Activated CD4-positive, alpha-beta T cell treated with anti-CD3 and anti-CD28 coated beads, Interleukin-10, Interleukin-2, amounts not matched to agents 100 ng/mL and 50 ng/mL, durations not matched to agents 16 hours and 8 hours (primary cell): ENCODE measurements at regions not wholly inside any gene's neighbourhood (a gene's known extent, or its start where the extent isn't known, plus 50 kb on each side); places are given as distances from the start of the nearest gene placed in this dataset.
"Not testable (repeated sequence)": the region's sequence is repeated elsewhere in the genome, so short reads cannot be mapped to it uniquely, and the experiment has no call there.

ENCODE experiments used
- DNase-seq: peaks from one replicate; pipeline ENCODE4 v3.0.0-alpha.2; 2020

DNA sequence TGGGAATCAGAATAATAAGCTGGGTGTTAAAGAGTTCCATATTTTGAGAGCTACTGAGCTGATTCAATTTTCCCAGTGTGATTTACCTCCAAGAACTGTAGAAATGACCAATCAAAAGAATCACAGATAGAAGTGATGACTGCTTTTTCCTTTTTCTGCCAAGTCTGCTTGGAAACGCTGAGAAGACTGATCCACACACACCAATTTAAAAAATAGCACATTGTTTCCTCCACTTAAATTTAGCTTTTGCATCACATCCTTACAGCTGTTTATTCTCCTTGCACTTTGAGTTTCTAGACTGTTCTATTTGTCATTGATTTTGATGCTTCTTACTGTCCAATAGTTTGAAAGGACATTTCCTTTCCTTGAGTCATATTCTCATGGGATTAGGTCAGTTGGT, 590.3 kb upstream of the CHAC2 start:
- DNase-seq: no peak

DNA sequence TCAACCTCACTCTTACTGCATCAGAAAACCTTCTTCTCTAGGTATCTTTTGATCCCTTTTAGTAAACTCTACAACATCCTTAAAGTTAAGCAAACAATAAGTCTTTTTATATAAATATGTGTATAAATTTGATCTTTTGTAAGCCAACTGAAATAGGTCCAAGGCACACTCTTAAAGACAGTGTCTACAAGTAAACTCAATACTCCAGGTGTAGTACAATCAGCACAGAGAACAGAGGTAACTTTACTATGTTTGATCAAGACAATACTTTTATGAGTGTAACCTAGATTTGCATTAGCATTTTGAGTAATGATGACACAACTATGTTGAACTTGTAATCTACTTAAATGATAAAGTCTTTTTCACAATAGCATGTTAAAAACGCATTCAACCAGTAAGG, 593.1 kb upstream of the CHAC2 start:
- no peak for DNase-seq

DNA sequence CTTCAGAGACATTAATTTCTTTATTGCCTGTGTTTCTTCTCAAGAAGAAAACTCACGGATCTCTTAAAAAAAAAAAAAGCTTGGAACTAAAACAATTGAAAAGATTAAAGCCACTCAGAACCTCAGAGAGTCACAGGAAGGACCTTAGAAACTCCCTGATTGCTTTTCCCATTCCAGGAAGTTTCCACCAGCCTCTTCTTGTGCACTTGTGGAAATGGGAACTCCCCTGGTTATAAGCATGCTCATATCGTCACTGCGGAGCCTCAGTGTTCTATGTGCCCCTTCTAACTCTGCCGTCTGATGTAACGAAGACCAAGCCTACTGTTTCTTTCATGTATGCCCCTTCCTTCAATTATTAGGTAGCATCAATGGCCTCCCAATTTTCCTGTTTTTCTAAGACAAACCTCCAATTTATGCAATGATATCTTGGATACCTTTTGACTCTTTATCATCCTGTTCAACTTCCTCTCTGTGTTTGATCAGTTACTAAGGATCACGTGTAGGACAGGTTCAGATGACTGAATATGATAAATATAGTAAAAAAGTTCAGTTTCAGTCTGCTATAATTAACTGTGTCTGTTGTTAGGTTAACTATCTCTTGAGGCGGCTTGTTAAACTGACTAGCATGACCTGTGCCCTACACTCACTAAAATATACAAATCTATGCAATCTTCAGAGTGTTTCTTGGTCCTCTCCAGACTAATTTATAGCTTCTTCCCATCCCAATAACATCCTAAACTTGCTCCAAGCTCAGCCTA, 593.7 kb upstream of the CHAC2 start:
- DNase-seq: no peak

DNA sequence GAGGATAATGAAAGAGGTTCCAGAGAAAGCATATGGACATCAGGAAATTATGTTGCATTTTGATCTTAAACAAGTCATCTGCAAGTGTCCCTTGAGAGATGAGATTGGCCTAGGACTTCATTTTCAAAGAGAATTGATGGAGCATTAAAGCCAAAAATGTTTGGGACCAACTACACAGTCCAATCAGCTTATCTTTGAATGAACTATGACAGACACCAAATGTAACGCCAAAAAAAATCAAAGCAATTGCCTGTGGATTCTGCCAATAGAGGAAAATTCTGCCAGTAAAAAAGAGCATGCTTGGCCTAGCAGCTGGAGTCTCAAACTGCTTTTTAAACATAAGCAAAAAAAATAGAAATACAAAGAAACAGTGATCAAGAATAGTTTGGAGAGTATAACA, 594.5 kb upstream of the CHAC2 start:
- DNase-seq: no peak

DNA sequence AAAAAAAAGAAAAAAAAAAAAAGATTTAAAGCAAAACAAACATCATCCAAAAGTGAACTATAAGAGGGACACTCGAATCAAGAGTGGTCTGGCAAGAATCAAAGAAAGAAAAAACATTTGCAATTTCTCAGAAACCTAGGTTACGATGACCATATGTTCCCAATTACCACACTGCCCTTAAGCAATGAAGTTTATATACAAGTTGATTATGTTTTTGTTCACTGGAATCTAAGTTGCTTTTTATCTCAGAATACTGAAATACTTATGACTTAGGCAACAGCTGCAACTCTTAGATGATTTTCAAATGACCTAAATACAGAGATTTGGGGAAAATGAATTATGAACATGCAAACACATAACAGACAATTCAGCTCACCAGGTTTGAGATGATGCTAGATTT, 597.1 kb upstream of the CHAC2 start:
- DNase-seq: no peak

GRCh38 chr2:53167227-53167626, 600.4 kb upstream of the CHAC2 start:
- no peak for DNase-seq

DNA sequence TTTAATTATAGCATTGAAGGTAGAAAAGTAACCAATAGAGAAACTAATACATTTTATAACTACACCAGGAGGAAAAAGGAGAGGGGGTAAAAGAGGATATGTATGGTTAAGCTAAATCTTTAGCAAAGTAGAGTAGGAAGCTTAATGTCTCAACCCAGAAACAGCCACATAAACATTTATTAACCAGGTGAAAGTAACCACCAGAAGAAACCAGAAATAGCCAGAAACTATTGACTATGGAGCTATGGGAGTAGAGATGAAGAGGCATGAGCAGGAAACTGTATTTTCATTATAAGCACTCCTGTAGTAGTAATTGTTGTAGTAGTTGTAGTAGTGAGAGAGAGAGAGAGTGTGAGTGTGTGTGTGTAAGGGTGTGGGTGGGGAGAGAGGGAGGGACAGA, 617.5 kb upstream of the CHAC2 start:
- no peak for DNase-seq

GRCh38 chr2:53148221-53148620, 619.4 kb upstream of the CHAC2 start:
- no peak for DNase-seq

- DNase-seq: peak; percentile 41
Observed at GRCh38 chr2:53131416-53131815, 636.2 kb upstream of the CHAC2 start.

GRCh38 chr2:53130441-53130943, 637.1 kb upstream of the CHAC2 start:
- peak; percentile 80 for DNase-seq

GRCh38 chr2:53129851-53130250, 637.8 kb upstream of the CHAC2 start:
- DNase-seq: no peak

DNA sequence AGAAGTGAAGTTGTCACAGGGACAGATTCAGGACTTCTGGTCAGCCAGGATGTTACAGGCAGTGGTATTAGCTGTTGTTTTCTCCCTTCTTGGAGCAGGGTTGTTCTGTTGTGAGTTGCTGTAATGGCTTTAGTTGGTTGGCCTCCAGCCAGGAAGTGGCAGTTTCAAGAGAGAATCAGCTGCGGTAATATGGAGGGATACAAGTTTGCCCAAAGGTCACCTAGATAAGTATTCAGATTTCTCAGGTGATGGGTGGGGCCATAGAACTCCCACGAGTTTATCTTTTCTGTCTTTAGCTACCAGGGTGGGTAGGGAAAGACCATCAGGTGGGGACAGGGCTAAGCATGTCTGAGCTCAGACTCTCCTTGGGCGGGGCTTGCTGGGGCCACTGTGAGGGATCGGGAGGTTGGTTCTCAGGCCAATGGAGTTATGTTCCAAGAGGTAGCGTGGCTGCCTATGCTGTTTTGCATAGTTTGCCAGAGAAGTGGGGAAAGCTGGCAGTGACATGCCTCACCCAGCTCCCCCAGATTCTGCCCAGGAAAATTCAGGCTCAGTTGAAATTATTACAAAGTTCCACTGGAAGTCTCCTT, 640.4 kb upstream of the CHAC2 start:
- DNase-seq: no peak

DNA sequence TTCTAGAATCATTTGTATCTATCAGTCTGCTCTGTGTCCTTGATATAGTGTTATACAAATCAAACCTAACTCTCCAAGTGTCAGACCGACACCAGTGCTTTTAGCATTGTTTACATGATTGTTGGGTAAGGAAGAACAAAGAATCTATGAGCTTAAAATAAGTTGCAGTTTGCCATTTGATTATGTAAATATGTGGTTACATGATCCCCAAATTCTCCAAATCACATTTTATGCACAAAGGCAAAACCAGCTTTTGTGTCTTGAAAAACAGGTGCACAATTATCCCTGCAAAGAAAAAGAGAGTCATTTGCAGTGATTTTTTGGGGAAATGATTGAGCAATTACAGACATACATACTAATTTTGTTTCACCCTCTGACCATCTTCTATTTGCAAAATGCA, 652.6 kb upstream of the CHAC2 start:
- DNase-seq: no peak

GRCh38 chr2:53114582-53114981, 653.0 kb upstream of the CHAC2 start:
- DNase-seq: no peak

GRCh38 chr2:53112408-53112807, 655.2 kb upstream of the CHAC2 start:
- not testable (repeated sequence) for DNase-seq

- no peak for DNase-seq
Observed at GRCh38 chr2:53111406-53111805, 656.2 kb upstream of the CHAC2 start.

- DNase-seq: no peak
Observed at GRCh38 chr2:53111004-53111403, 656.6 kb upstream of the CHAC2 start.

- DNase-seq: no peak
Observed at GRCh38 chr2:53108246-53108645, 659.4 kb upstream of the CHAC2 start.

DNA sequence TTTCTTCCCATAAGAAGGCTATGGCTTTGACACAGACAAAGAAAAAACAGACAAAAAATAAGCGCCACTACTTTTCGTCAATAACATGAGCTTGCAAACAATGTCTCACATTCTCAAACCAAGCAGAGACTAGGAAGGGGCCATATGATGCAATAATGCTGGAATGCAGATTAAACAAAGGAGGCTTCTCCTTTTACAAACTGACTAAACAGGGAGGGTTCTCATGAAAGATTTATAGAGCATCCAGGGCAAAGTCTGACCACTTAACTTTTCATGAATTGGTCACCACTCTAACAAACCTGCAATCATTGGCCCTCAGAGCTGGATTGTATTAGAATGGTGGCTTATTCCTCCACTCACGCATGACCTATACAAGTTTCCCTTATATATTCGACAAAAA, 663.3 kb upstream of the CHAC2 start:
- DNase-seq: no peak

DNA sequence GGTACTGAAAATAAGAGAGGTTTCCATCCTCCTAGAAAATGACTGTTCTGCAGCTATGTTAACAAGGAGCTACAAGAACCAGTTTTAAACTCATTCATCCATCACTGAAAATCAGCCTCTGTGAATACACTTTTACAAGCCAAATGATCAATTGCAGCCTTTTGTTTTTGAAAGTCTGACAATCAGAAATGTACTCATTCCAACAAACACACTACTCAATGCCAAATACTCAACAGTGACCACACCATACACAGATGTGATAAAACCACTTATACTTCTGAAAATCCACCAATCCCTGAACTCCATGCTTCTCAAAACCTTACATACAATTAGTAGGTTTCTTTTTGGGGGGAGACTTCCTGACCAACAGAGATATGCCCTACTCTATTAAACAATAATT, 663.9 kb upstream of the CHAC2 start:
- DNase-seq: no peak

DNA sequence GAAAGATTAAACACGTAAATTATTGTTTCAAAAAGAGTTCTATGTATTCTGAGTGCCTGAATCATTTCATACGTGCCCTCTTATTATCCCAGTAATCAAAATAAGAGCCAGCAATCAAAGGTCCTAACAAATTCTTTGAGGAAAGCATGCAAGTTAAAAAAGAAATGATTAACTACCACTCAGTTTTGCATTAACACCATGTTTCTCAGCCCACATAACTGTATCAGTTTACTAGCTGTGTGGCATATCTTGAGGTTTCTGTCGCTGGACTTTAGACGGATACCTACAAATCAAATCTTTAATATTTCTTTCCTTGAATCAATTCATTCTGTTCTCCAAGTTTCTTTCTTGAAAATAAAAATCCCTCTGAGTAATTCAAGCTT, 668.9 kb upstream of the CHAC2 start:
- no peak for DNase-seq

DNA sequence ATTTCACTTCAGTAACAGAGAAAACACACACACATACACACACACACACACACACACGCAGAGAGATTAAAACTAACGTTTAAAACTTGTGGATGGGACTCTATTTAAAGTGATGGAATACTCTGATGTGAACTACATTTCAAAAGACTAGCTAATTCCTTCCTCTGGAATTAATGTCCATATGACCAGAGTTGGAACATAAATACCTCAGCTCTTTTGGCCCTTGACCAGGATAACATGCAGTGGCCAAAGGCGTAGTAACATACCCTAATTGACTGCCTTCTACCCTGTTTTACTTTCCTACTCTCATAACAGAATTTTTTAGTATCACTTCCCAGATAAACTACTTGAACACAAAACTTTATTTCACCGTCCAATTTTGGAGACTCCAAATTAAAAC, 671.3 kb upstream of the CHAC2 start:
- DNase-seq: no peak

DNA sequence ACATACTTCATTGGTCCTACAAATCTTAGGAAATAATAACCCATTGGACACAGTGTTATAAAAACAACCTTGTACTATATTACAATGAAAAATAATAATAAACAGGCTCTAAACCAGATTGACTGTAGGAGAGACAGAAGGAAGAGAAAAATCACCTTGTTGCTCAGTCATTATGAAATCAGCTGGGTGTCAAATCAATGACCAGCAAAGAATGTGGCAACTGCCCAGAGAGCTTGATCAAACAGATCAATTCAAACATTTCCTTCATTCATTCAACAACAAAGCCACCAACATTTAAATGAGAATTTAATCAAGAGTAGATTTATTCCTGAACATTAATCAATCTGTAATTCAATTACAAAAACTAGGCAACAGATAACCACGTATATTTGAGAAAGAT, 671.9 kb upstream of the CHAC2 start:
- DNase-seq: no peak

GRCh38 chr2:53095227-53095626, 672.4 kb upstream of the CHAC2 start:
- no peak for DNase-seq

- DNase-seq: no peak
Observed at GRCh38 chr2:53093355-53093754, 674.2 kb upstream of the CHAC2 start.
